HepG2 (cell line): ENCODE measurements at regions not wholly inside any gene's neighbourhood (a gene's known extent, or its start where the extent isn't known, plus 50 kb on each side); places are given as distances from the start of the nearest gene placed in this dataset.

Source experiments
- ATAC-seq: fragments of 200-7000 bp; cut with Tn5 transposase; 3 replicates; pipeline ENCODE4 v1.9.1; 2020; ENCODE audit warnings: mild to moderate bottlenecking, moderate library complexity
- BruUV-seq: library from RNA; stranded (reverse); fragments of 400-500 nt; replicated peaks from 2 replicates; lab custom pipeline; 2021; lab: Mats Ljungman, UMichigan
- CTCF ChIA-PET: fragments of 300-600 bp; formaldehyde crosslinking; extraction: SDS; loops from one replicate; lab custom pipeline; 2021; ENCODE audit warnings: low total read pairs, inconsistent platforms, low intra/inter-chr PET ratio; lab: Yijun Ruan, JAX
- POLR2A ChIA-PET: fragments of 350-600 bp; sonication (Branson Sonifier 250); formaldehyde crosslinking; loops from one replicate; lab custom pipeline; 2020; ENCODE audit warnings: antibody characterized with exemption, inconsistent platforms; lab: Yijun Ruan, JAX
- DNase-seq: peaks from one replicate; pipeline ENCODE4 v3.0.0-alpha.2; 2015; ENCODE audit warnings: low spot score
- FAIRE-seq: peaks from 3 replicates; lab custom pipeline; 2011; peaks lifted over from hg19 to GRCh38; lab: Jason Lieb, UNC
- H2AFZ ChIP-seq: one replicate; pipeline ENCODE4 v1.6.1; 2011; ENCODE audit warnings: low read length, inconsistent platforms
- H3K27ac ChIP-seq: fragments of 300-600 bp; 3 replicates; pipeline ENCODE4 v1.8.0; 2011; ENCODE audit warnings: mixed run types, mild to moderate bottlenecking, mixed read lengths, low read length, inconsistent platforms; ENCODE audit not compliant: insufficient read depth; ENCODE audit errors: extremely low read length
- H3K27me3 ChIP-seq, 2 experiments: fragments of 200-600 bp in 1 of 2; 2 replicates in 1 of 2; 3 replicates in 1 of 2; pipeline versions ENCODE4 v1.6.0 to v1.8.0; 2011; ENCODE audit warnings: low read length in 2 of 2, mild to moderate bottlenecking in 2 of 2, moderate library complexity in 2 of 2, inconsistent platforms in 1 of 2; ENCODE audit not compliant: insufficient read depth in 2 of 2, control insufficient read depth in 1 of 2
- H3K36me3 ChIP-seq, 2 experiments: fragments of 200-600 bp in 1 of 2; replicated peaks in 1 of 2; 2 replicates in 1 of 2; 3 replicates in 1 of 2; pipeline versions ENCODE4 v1.5.1 to v1.8.0; 2011; ENCODE audit warnings: low read length in 2 of 2, inconsistent platforms in 1 of 2; ENCODE audit not compliant: insufficient read depth in 2 of 2, control insufficient read depth in 1 of 2
- H3K4me1 ChIP-seq: 2 replicates; pipeline ENCODE4 v1.5.1; 2012; ENCODE audit warnings: low read length, inconsistent platforms; ENCODE audit not compliant: insufficient read depth
- H3K4me2 ChIP-seq: 2 replicates; pipeline ENCODE4 v1.6.0; 2011; ENCODE audit warnings: low read depth, low read length, inconsistent platforms
- H3K4me3 ChIP-seq, 3 experiments: fragments of 200-600 bp in 1 of 3; sonication (generic), shearing (Covaris generic) in 1 of 3; replicated peaks in 1 of 3; 2 replicates each; pipeline ENCODE4 v1.5.1; 2011 to 2016; ENCODE audit warnings: low read length in 3 of 3, inconsistent platforms in 2 of 3, low read depth in 2 of 3, mild to moderate bottlenecking in 2 of 3, control low read depth in 1 of 3, mixed read lengths in 1 of 3; ENCODE audit not compliant: insufficient read depth in 1 of 3
- H3K79me2 ChIP-seq: one replicate; pipeline ENCODE4 v1.6.1; 2011; ENCODE audit warnings: low read length, inconsistent platforms; ENCODE audit not compliant: insufficient read depth
- H3K9ac ChIP-seq: 2 replicates; pipeline ENCODE4 v1.6.0; 2011; ENCODE audit warnings: mild to moderate bottlenecking, low read depth, low read length, inconsistent platforms; ENCODE audit not compliant: insufficient read depth
- H3K9me3 ChIP-seq: 2 replicates; pipeline ENCODE4 v1.5.1; 2012; ENCODE audit warnings: mild to moderate bottlenecking, low read length
- H4K20me1 ChIP-seq: 2 replicates; pipeline ENCODE4 v1.6.0; 2011; ENCODE audit warnings: inconsistent platforms, mild to moderate bottlenecking, low read length, moderate library complexity; ENCODE audit not compliant: insufficient read depth
- BRF2 ChIP-seq: sonication (generic); formaldehyde crosslinking; IDR thresholded peaks from 2 replicates; pipeline ENCODE4 v1.8.1; 2022; ENCODE audit warnings: mild to moderate bottlenecking, missing genetic modification reagents
- CEBPB ChIP-seq: IDR thresholded peaks from 2 replicates; pipeline ENCODE4 v1.6.1; 2011; ENCODE audit warnings: low read depth, low read length, improper control_type of control experiment, borderline replicate concordance
- EEA1 ChIP-seq: sonication (generic); formaldehyde crosslinking; IDR thresholded peaks from 2 replicates; pipeline ENCODE4 v1.5.1; 2020; ENCODE audit warnings: mild to moderate bottlenecking, missing genetic modification reagents, borderline replicate concordance
- MXD4 ChIP-seq: IDR thresholded peaks from 2 replicates; pipeline ENCODE4 v1.6.1; 2016; ENCODE audit warnings: mild to moderate bottlenecking, missing biosample characterization, missing genetic modification reagents
- ZFP36L1 ChIP-seq: sonication (generic); formaldehyde crosslinking; IDR thresholded peaks from 2 replicates; pipeline ENCODE4 v1.8.0; 2022; ENCODE audit warnings: mild to moderate bottlenecking, missing genetic modification reagents, moderate library complexity
- ZNF543 ChIP-seq: sonication (generic); formaldehyde crosslinking; IDR thresholded peaks from 2 replicates; pipeline ENCODE4 v1.4.0; 2020; ENCODE audit warnings: mild to moderate bottlenecking, missing genetic modification reagents
- ZNF619 ChIP-seq: sonication (generic); formaldehyde crosslinking; IDR thresholded peaks from 2 replicates; pipeline ENCODE4 v1.4.0; 2020; ENCODE audit warnings: mild to moderate bottlenecking, missing genetic modification reagents
- WGBS: methylation state at CpG from one replicate; pipeline ENCODE4 v1.1.6; 2017; ENCODE audit warnings: low lambda C conversion rate; 5-methylcytosine and 5-hydroxymethylcytosine counted together
- in situ Hi-C: cut with HindIII; loops from 2 replicates; pipeline ENCODE4 v1.10.0; 2017; ENCODE audit warnings: low pct_unique_long_range_greater_than_20kb; ENCODE audit not compliant: extremely low pct_ligation_motif_present
- intact Hi-C: fragments of 100-400 bp; cut with micrococcal nuclease; formaldehyde crosslinking; loops from one replicate; pipeline ENCODE4 v1.10.0; 2022; ENCODE audit not compliant: unreplicated experiment

- WGBS, result 3% methylated on average over 1 of the region's 1 CpG
- no peaks in the 10 kb centered on the region for H3K27me3 ChIP-seq
- H3K27ac ChIP-seq, result no peak overlapping the region
- in situ Hi-C loops, result no loop called here
- H3K4me1 ChIP-seq, result no peaks in the 10 kb centered on the region
- peaks cover 98% of the 10 kb centered on the region for H3K9me3 ChIP-seq
- H4K20me1 ChIP-seq, result no peaks in the 10 kb centered on the region
- H3K4me2 ChIP-seq, result no peak overlapping the region
- no peak overlapping the region for H3K9ac ChIP-seq
- CTCF ChIA-PET, result no interaction called here
- POLR2A ChIA-PET, result no interaction called here
- no peak for FAIRE-seq
- H3K4me3 ChIP-seq, result no peak overlapping the region
- H3K36me3 ChIP-seq, result no peaks in the 10 kb centered on the region
- H3K79me2 ChIP-seq, result no peaks in the 10 kb centered on the region
- intact Hi-C loops, result no loop called here
- no TSS peak for BruUV-seq
- ATAC-seq, result no peak
- TF ChIP-seq ZNF619 (CRISPR knock-in tag) (no peak), ZNF543 (CRISPR knock-in tag) (no peak), ZFP36L1 (CRISPR knock-in tag) (no peak), EEA1 (CRISPR knock-in tag) (no peak), MXD4 (CRISPR knock-in tag) (no peak)
- DNase-seq, result no peak
- no peak overlapping the region for H2AFZ ChIP-seq
Measured at GRCh38 chr2:83386549-83386948, 1072.5 kb downstream of the SUCLG1 start.

- Histone ChIP-seq H4K20me1 (no peaks in the 10 kb centered on the region), H3K4me3 (no peak overlapping the region), H3K9ac (no peak overlapping the region), H3K36me3 (no peaks in the 10 kb centered on the region), H3K4me2 (no peak overlapping the region), H3K27me3 (no peaks in the 10 kb centered on the region), H3K27ac (no peak overlapping the region), H3K4me1 (no peaks in the 10 kb centered on the region), H3K9me3 (peaks cover 94% of the 10 kb centered on the region), H3K79me2 (no peaks in the 10 kb centered on the region), H2AFZ (no peak overlapping the region)
- POLR2A ChIA-PET, result no interaction called here
- ATAC-seq, result no peak
- DNase-seq, result no peak
- TF ChIP-seq CEBPB (no peak), BRF2 (CRISPR knock-in tag) (no peak)
- intact Hi-C loops (no loop called here), in situ Hi-C loops (no loop called here)
- no peak for FAIRE-seq
- no TSS peak for BruUV-seq
- CTCF ChIA-PET, result no interaction called here
Measured at GRCh38 chr2:83378921-83379320, 1080.2 kb downstream of the SUCLG1 start.
